ENCODE measurements at regions not wholly inside any gene's neighbourhood (a gene's known extent, or its start where the extent isn't known, plus 50 kb on each side); places are given as distances from the start of the nearest gene placed in this dataset.

- TF ChIP-seq CTCF (IDR thresholded peaks at IDR 0.05 in 4 of 5, conservative IDR thresholded peaks at IDR 0.05 in 1 of 5) (no peak), POLR2A (IDR thresholded peaks at IDR 0.05) (no peak)
Measured at GRCh38 chr13:61563645-61564044, 148.0 kb upstream of the PCDH20 start.

All from gastrocnemius medialis (tissue), 4 donors.